ENCODE measurements at regions not wholly inside any gene's neighbourhood (a gene's known extent, or its start where the extent isn't known, plus 50 kb on each side); places are given as distances from the start of the nearest gene placed in this dataset.

DNA sequence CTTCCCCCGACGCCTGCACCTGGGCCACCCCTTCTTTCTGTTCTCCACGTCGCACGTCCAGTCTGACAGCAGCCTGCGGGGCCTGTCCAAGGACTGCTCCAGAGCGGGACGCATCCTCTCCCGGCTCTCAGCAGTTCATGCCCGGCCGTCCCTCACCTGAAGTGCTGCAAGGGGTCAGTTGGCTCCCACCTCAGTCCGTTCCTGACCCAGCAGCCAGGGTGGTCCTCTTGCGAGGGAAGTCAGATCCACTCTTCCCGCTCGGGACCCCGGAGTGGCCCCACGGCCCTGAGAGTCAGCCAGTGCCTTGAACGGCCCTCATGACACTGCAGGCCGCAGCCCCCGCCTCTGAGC lies 249.7 kb upstream of the IRX4 start:
- Histone ChIP-seq H3K9ac (ENCODE audit: low read depth in 1 of 2, low read length in 2 of 2) (no peak overlapping the region), H3K4me1 (ENCODE audit: control insufficient read depth in 2 of 2, insufficient read depth in 2 of 2, low read length in 2 of 2) (no peaks in the 10 kb centered on the region), H3K27me3 (ENCODE audit: control insufficient read depth in 2 of 2, insufficient read depth in 2 of 2, low read length in 2 of 2) (no peaks in the 10 kb centered on the region), H3K36me3 (ENCODE audit: control insufficient read depth in 2 of 2, insufficient read depth in 2 of 2, low read length in 2 of 2) (no peaks in the 10 kb centered on the region), H3K4me3 (ENCODE audit: low read length in 2 of 2) (no peak overlapping the region), H3K27ac (ENCODE audit: low read depth in 2 of 2, low read length in 2 of 2) (no peak overlapping the region), H3K9me3 (ENCODE audit: control insufficient read depth in 2 of 2, low read length in 2 of 2) (no peaks in the 10 kb centered on the region)

DNA sequence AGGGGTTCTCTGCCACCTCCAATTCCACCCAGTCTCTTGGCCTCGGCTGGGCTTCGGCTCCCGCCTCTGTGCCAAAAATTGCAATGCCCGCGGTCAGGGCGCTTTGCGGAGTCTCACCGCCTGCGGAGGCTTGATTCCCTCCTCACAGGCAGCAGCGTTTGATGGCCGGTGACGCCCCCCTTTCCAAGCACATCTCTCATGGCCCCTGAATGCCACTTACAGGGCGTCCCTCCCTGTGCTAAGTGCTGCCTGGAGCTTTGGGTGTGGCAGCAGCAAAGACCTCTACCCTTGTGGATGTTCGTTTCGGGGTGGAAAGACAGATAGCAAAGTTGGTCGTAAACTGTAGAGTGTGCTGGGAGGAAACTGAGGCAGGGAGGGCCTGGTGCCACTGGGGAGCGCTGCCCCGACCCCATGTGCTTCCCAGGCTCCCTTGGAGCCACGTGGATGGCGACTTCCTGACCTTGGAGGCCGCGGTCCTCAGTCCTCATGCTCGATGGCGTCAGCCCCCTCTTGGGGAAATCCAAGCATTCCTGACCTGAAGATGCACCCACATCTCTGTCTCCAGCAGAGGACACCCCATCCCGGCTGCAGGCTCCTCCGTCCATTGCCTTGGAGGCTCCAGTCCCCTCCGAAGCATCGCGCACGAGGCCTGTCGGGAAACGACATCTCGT lies 249.2 kb upstream of the IRX4 start:
- Histone ChIP-seq H3K9me3 (ENCODE audit: control insufficient read depth in 2 of 2, low read length in 2 of 2) (no peaks in the 10 kb centered on the region), H3K9ac (ENCODE audit: low read depth in 1 of 2, low read length in 2 of 2) (no peak overlapping the region), H3K4me3 (ENCODE audit: low read length in 2 of 2) (no peak overlapping the region), H3K27me3 (ENCODE audit: control insufficient read depth in 2 of 2, insufficient read depth in 2 of 2, low read length in 2 of 2) (no peaks in the 10 kb centered on the region), H3K36me3 (ENCODE audit: control insufficient read depth in 2 of 2, insufficient read depth in 2 of 2, low read length in 2 of 2) (no peaks in the 10 kb centered on the region), H3K4me1 (ENCODE audit: control insufficient read depth in 2 of 2, insufficient read depth in 2 of 2, low read length in 2 of 2) (no peaks in the 10 kb centered on the region), H3K27ac (ENCODE audit: low read depth in 2 of 2, low read length in 2 of 2) (no peak overlapping the region)

DNA sequence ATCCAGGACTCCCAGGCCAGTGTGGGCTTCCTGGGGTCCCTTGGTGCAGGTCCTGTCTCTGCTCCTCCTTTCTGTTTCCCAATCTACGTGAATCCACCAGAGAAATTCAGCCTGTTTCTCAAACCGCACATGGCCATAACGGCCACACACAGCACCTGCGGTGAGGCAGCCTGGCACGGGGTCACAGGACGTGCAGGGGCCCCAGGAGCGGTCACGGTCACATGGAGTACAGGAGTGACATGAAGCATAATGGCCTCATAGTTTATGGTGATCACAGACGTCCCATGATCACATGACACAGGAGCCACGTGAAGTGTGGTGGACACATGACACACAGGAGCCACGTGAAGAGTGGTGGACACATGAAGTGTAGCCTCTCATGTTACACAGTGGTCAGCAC lies 248.5 kb upstream of the IRX4 start:
- no peak overlapping the region for H3K9ac ChIP-seq (ENCODE audit: low read depth in 1 of 2, low read length in 2 of 2)
- H3K9me3 ChIP-seq (ENCODE audit: control insufficient read depth in 2 of 2, low read length in 2 of 2): no peaks in the 10 kb centered on the region
- H3K4me1 ChIP-seq (ENCODE audit: control insufficient read depth in 2 of 2, insufficient read depth in 2 of 2, low read length in 2 of 2): no peaks in the 10 kb centered on the region
- no peaks in the 10 kb centered on the region for H3K36me3 ChIP-seq (ENCODE audit: control insufficient read depth in 2 of 2, insufficient read depth in 2 of 2, low read length in 2 of 2)
- H3K27ac ChIP-seq (ENCODE audit: low read depth in 2 of 2, low read length in 2 of 2): no peak overlapping the region
- no peak overlapping the region for H3K4me3 ChIP-seq (ENCODE audit: low read length in 2 of 2)
- H3K27me3 ChIP-seq (ENCODE audit: control insufficient read depth in 2 of 2, insufficient read depth in 2 of 2, low read length in 2 of 2): no peaks in the 10 kb centered on the region

DNA sequence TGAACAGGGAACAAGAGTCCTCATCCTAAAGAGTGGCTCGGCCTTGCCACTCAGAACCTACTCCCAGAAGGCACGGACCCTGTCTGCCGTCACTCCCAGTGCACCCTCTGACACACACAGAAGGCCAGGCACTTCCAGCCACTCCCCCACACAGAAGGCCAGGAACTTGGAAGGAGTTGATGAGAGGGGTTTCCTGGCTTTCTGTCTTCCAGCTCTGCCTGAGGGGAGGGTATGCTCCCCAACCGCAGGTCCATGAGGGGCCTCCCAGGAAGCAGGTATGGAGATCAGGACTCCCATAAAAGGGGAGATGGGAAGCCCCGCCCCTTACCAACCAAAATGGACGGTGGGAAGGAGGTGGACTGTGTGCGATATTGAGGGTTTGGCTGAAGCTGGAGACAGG lies 247.6 kb upstream of the IRX4 start:
- no peak overlapping the region for H3K9ac ChIP-seq (ENCODE audit: low read depth in 1 of 2, low read length in 2 of 2)
- no peaks in the 10 kb centered on the region for H3K9me3 ChIP-seq (ENCODE audit: control insufficient read depth in 2 of 2, low read length in 2 of 2)
- H3K4me1 ChIP-seq (ENCODE audit: control insufficient read depth in 2 of 2, insufficient read depth in 2 of 2, low read length in 2 of 2): no peaks in the 10 kb centered on the region
- no peaks in the 10 kb centered on the region for H3K27me3 ChIP-seq (ENCODE audit: control insufficient read depth in 2 of 2, insufficient read depth in 2 of 2, low read length in 2 of 2)
- H3K27ac ChIP-seq (ENCODE audit: low read depth in 2 of 2, low read length in 2 of 2): no peak overlapping the region
- no peak overlapping the region for H3K4me3 ChIP-seq (ENCODE audit: low read length in 2 of 2)
- no peaks in the 10 kb centered on the region for H3K36me3 ChIP-seq (ENCODE audit: control insufficient read depth in 2 of 2, insufficient read depth in 2 of 2, low read length in 2 of 2)

DNA sequence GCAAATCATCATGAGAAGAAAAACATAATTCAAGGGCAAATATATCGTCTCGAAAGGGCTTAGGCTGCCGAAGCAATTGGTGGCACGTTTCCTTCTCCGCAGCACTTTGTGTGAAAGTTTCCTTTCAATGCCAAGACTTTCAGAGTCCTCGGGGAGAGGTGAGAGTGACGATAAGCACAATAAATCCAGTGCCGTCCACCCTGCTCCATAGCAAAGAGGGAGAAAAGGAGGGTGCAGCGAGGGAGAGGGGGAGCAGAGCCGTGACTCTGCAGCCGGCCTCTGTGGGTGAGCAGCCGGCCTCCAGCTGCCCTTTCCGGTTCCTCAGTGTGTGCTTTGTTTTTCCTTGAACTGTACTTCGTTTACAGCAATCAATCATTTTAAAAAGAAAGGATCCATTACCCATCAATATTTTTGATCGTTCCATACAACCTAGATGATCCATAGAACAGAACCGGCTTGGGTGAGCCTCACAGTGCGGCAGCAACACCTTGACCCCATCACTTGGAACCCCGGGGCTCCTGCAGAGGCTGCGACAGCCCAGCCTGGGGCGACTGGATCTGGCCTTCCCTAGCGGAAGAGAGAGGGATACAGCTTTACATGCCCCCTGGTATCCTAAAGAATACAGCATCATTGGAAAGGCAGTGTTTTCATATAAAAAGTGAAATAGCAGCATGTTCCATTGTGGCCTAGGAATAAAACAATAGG lies 247.0 kb upstream of the IRX4 start:
- H3K9me3 ChIP-seq (ENCODE audit: control insufficient read depth in 2 of 2, low read length in 2 of 2): no peaks in the 10 kb centered on the region
- H3K36me3 ChIP-seq (ENCODE audit: control insufficient read depth in 2 of 2, insufficient read depth in 2 of 2, low read length in 2 of 2): no peaks in the 10 kb centered on the region
- no peaks in the 10 kb centered on the region for H3K27me3 ChIP-seq (ENCODE audit: control insufficient read depth in 2 of 2, insufficient read depth in 2 of 2, low read length in 2 of 2)
- H3K9ac ChIP-seq (ENCODE audit: low read depth in 1 of 2, low read length in 2 of 2): no peak overlapping the region
- no peaks in the 10 kb centered on the region for H3K4me1 ChIP-seq (ENCODE audit: control insufficient read depth in 2 of 2, insufficient read depth in 2 of 2, low read length in 2 of 2)
- H3K27ac ChIP-seq (ENCODE audit: low read depth in 2 of 2, low read length in 2 of 2): no peak overlapping the region
- H3K4me3 ChIP-seq (ENCODE audit: low read length in 2 of 2): no peak overlapping the region

DNA sequence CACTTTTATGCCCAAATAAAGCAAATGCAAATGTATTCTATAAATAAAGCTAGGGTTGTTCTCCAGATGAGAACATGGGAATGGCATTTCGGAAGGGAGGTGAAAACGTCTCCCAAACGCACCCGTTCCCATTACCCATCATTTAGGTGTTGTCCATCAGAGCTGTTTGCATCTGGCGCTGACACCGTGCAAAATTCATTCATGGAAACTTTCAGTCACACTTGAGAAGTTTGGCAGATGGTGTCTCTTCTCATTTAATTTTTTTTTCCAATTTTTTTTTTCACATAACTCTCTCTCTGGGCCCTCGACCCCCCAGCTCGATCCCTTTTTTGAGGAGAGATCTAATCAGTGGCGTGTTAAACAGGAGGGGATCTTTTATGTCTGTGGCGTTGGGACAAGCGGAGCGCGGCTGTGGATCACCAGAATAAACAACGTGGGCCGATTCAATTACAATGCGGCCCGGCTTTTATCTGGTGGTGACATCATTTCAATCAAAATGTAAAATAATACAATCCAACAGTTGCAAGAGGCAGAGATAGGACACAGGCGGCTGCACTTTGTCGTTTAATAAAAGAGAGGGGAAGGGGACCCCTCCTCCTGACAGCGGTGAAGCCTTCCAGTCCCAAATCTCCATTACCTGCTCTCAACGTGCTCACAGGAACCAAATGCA lies 246.1 kb upstream of the IRX4 start:
- no peaks in the 10 kb centered on the region for H3K4me1 ChIP-seq (ENCODE audit: control insufficient read depth in 2 of 2, insufficient read depth in 2 of 2, low read length in 2 of 2)
- no peaks in the 10 kb centered on the region for H3K27me3 ChIP-seq (ENCODE audit: control insufficient read depth in 2 of 2, insufficient read depth in 2 of 2, low read length in 2 of 2)
- H3K36me3 ChIP-seq (ENCODE audit: control insufficient read depth in 2 of 2, insufficient read depth in 2 of 2, low read length in 2 of 2): no peaks in the 10 kb centered on the region
- H3K4me3 ChIP-seq (ENCODE audit: low read length in 2 of 2): no peak overlapping the region
- no peak overlapping the region for H3K9ac ChIP-seq (ENCODE audit: low read depth in 1 of 2, low read length in 2 of 2)
- H3K27ac ChIP-seq (ENCODE audit: low read depth in 2 of 2, low read length in 2 of 2): no peak overlapping the region
- no peaks in the 10 kb centered on the region for H3K9me3 ChIP-seq (ENCODE audit: control insufficient read depth in 2 of 2, low read length in 2 of 2)

DNA sequence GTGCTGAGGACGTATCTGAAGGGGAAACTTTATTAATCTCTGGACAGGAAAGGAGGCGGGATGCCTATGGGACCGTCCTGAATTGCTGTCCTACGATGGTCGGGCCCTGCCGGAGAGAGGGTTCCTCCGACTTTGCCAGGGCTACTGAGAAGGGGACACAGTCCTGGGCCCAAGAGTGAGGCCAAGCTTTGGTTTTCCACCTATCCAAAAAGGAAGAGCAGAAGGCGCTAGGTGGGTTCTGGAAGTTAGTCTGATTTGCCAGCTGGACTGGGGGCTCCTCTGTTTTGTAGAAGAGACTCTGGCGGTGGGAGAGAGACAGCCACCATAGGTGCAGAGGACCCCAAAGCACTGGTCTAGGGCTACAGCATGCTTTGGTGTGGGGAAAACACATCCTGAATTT lies 243.8 kb upstream of the IRX4 start:
- H3K27me3 ChIP-seq (ENCODE audit: control insufficient read depth in 2 of 2, insufficient read depth in 2 of 2, low read length in 2 of 2): no peaks in the 10 kb centered on the region
- H3K9ac ChIP-seq (ENCODE audit: low read depth in 1 of 2, low read length in 2 of 2): no peak overlapping the region
- H3K27ac ChIP-seq (ENCODE audit: low read depth in 2 of 2, low read length in 2 of 2): no peak overlapping the region

DNA sequence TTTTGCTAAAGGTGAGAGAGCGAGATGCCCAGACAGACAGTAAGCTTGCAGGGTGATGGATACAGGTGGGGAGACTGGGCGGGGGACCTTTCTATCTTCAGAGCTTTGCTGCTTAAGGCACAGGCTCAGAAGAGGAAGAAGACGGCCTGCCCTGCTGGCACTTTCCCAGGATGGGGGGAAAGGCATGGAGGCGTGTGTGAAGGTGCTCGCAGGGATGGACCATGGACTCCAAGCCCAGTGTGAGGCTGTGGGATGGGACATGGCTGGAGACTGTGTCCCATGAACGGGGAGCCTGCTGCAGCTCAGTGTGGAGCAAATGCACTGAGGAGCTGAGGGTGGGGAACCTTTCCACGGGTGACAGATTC lies 243.2 kb upstream of the IRX4 start:
- no peak overlapping the region for H3K4me3 ChIP-seq (ENCODE audit: low read length in 2 of 2)
- H3K4me1 ChIP-seq (ENCODE audit: control insufficient read depth in 2 of 2, insufficient read depth in 2 of 2, low read length in 2 of 2): no peaks in the 10 kb centered on the region
- no peaks in the 10 kb centered on the region for H3K9me3 ChIP-seq (ENCODE audit: control insufficient read depth in 2 of 2, low read length in 2 of 2)
- H3K36me3 ChIP-seq (ENCODE audit: control insufficient read depth in 2 of 2, insufficient read depth in 2 of 2, low read length in 2 of 2): no peaks in the 10 kb centered on the region
- no peak overlapping the region for H3K9ac ChIP-seq (ENCODE audit: low read depth in 1 of 2, low read length in 2 of 2)
- no peak overlapping the region for H3K27ac ChIP-seq (ENCODE audit: low read depth in 2 of 2, low read length in 2 of 2)
- H3K27me3 ChIP-seq (ENCODE audit: control insufficient read depth in 2 of 2, insufficient read depth in 2 of 2, low read length in 2 of 2): no peaks in the 10 kb centered on the region

More for the DNA sequence above, 243.8 kb upstream of the IRX4 start:
- Histone ChIP-seq H3K4me1 (ENCODE audit: control insufficient read depth in 2 of 2, insufficient read depth in 2 of 2, low read length in 2 of 2) (no peaks in the 10 kb centered on the region), H3K9me3 (ENCODE audit: control insufficient read depth in 2 of 2, low read length in 2 of 2) (no peaks in the 10 kb centered on the region), H3K36me3 (ENCODE audit: control insufficient read depth in 2 of 2, insufficient read depth in 2 of 2, low read length in 2 of 2) (no peaks in the 10 kb centered on the region), H3K4me3 (ENCODE audit: low read length in 2 of 2) (no peak overlapping the region)

DNA sequence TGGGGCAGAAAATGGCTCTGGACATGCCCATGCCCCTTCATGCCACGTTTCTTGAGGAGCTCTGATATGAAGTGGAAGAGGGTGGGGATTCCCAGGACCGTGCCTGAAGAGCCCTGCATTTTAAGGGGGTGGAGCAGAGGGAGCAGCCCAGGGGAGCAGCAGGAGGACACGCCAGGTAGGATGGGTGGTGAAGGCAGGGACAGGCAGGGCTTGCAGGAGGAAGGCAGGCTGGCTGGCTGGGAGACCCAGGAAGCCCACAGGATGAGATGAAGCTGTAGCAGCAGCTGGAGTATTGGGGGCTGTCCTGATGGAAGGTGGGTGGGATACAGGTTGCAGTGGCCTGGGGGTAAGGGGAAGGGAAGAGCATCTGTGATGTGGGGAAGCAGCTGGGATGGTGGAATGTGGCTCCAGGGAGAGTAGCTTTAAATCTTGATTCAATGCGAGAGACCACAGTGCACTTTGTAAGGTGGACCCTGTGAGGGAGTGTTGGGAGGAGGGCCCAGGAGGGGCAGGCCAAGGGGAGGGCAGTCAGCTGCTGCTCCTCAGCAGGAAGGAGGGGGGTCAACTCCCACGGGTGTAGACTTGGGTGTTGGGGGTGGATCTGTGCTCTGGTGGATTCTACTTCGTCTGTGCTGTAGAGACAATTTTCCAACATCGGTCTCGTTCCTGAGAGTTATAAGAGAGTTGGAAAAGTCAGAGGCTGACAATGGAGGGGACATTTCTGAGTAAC lies 242.6 kb upstream of the IRX4 start:
- no peaks in the 10 kb centered on the region for H3K9me3 ChIP-seq (ENCODE audit: control insufficient read depth in 2 of 2, low read length in 2 of 2)
- no peaks in the 10 kb centered on the region for H3K4me1 ChIP-seq (ENCODE audit: control insufficient read depth in 2 of 2, insufficient read depth in 2 of 2, low read length in 2 of 2)
- H3K36me3 ChIP-seq (ENCODE audit: control insufficient read depth in 2 of 2, insufficient read depth in 2 of 2, low read length in 2 of 2): no peaks in the 10 kb centered on the region
- H3K4me3 ChIP-seq (ENCODE audit: low read length in 2 of 2): no peak overlapping the region
- H3K27ac ChIP-seq (ENCODE audit: low read depth in 2 of 2, low read length in 2 of 2): no peak overlapping the region
- H3K27me3 ChIP-seq (ENCODE audit: control insufficient read depth in 2 of 2, insufficient read depth in 2 of 2, low read length in 2 of 2): no peaks in the 10 kb centered on the region
- no peak overlapping the region for H3K9ac ChIP-seq (ENCODE audit: low read depth in 1 of 2, low read length in 2 of 2)

Data from mucosa of rectum (tissue), 2 donors.